ENCODE measurements at regions not wholly inside any gene's neighbourhood (a gene's known extent, or its start where the extent isn't known, plus 50 kb on each side); places are given as distances from the start of the nearest gene placed in this dataset.

GRCh38 chr5:155866971-155867370, 460.0 kb upstream of the SGCD start (continued):
- TF ChIP-seq POU5F1 (IDR thresholded peaks at IDR 0.05; ENCODE audit: low read depth, low read length): no peak
- TF ChIP-seq TCF12 (IDR thresholded peaks at IDR 0.05; ENCODE audit: low read depth, low read length): no peak

Data from H1 (cell line).